GM19463 (cell line): ENCODE measurements at regions not wholly inside any gene's neighbourhood (a gene's known extent, or its start where the extent isn't known, plus 50 kb on each side); places are given as distances from the start of the nearest gene placed in this dataset.

ENCODE experiments used
- ATAC-seq: cut with Tn5 transposase; IDR thresholded peaks from one replicate; pipeline ENCODE4 v1.9.1; 2021; ENCODE audit warnings: mild to moderate bottlenecking, moderate library complexity; ENCODE audit not compliant: unreplicated experiment

DNA sequence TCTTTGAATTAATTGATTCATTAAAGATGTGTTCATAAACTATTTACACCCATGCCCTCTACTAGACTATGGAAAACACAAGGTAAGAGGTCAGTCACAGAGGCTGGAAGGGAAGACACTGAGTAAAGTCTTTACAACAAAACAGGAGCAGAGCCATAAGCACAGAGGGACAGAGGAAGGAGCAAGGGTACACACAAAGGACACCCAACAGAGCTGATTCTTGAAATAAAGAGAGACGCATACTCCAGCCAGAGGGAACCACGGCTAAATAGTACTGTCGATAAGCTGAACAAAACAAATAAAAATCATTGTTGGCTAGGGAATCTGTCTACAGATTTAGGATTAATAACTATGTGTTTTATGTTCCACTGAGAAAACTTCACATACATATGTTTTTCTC lies 289.2 kb downstream of the EFNB2 start:
- no peak for ATAC-seq

- ATAC-seq = no peak
Measured at GRCh38 chr13:106243011-106243565, 292.4 kb downstream of the EFNB2 start.

DNA sequence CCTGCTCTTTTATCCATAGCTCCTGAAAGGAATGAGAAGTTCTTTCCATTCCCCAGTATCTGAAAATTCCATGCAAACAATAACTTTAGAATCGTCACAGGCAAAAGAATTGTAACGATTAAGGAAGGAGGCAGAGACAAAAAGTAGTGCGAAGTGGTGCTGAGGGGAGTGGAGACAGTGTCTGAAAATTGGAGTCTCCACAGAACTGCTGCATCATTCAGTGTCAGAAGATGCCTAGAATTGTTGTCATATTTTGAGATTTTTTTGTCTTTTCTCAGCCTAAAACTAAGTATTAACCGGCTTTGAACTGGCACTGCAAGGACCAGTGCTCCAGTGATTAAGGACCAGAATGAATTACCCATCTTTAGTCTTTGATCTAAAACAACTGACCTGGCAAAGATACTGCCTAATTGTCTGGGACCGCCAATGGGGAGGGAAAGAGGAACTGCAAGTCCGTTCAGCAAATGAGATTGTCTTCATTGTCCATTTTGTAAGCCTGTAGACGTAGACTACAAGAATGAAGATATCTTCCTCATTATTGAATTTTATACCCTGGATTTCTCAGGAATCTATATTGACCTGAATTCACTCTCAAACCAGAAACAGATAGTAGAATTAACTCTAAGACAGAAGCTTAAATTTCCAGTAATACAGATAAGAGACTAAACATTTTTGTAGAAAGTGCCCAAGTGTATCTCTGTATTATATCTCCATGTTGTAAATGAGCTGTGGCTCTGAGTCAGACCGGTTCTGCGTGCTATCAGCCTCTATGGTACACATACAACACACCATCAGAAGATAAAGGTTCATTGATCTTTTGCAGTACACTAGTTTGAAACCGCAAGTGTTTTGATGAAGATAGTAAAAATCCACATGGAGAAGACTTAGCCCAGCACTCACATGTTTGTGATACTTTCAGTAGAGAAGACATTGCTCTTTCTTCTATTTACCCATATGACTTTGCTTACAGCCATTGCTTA lies 293.2 kb downstream of the EFNB2 start:
- ATAC-seq = no peak

DNA sequence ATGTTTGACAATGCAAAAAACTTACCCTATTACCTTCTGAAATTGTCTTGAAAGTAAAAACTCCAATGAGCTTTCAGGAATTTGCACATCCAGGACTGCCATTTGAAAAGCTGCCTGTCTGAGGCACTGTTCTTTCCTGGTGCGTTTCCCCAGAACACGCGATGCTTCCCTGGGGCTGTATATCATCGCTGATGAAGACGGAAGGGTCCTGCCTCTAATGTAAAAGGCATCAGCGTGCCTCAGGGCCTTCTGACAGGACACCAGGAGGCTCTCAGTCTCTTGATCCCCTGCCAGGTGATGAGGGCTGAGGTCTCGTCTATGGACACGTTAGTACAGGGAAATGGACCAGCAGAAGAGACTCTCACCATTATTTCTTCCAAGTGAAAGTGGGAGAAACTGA lies 296.8 kb downstream of the EFNB2 start:
- no peak for ATAC-seq

- ATAC-seq = no peak
Measured at GRCh38 chr13:106234636-106235035, 300.8 kb downstream of the EFNB2 start.

DNA sequence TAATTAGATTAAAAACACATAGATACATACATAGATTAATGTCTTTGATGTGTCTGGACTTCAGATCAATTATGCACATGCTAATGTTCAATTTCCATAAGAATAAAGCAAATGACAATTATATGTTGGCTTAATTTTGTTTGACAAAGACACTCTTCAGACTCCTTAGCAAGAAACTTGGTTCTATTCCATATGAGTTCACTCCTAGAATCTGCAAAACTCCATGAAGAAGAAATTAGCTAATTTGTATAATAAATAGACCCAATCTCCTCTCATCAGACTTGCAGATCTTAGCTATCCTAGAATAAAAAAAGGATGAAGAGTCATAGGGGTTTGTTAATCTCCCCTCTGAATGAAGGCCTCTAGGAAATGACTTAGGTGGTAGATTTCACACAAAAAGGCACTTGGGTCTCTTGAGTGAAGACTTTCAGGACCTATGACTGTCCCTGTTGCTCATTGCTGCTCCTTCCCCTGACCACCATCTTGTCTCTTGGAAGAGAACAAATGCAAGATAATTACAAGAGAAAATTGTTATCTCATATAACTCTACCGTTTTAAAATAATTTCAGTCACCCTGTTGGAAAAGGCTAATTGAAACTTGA lies 302.2 kb downstream of the EFNB2 start:
- no peak for ATAC-seq

DNA sequence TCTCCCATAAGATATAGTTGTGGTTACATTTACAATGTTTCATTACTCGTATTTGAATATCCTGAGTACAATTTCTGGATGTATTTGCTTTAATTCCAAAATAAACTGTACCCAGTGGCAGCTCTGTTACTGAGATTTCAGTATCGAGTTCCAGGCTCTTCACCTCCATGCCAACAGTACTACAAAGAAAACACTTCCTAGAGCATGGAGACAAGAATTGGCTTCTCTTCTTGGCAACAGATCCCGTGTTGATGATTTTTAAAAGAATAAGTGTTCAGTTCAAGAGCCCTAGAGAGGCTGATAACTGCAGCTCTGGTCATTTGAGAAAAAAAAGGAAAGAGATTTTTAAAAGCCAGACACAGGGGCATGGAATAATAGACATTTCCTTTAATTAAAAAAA lies 302.8 kb downstream of the EFNB2 start:
- no peak for ATAC-seq

DNA sequence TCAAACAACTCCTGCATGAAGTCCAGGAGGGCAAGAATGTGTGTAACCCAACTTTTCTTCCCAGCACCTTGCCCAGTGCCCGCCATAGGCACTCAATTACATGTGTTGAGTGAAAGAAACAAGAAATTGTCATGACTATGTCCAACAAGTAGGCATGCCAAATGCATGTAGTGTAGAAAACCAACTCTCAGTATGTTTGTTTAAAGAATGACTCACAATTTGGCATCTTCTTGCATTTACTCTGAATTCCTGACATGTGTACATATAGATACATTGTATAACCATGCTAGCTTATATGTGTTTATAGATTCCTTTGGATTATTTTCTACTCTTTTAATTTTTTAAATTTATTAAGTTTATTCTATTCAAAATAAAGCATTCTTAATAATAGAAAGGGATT lies 305.0 kb downstream of the EFNB2 start:
- ATAC-seq = no peak

GRCh38 chr13:106225126-106225525 lies 310.3 kb downstream of the EFNB2 start:
- no peak for ATAC-seq

GRCh38 chr13:106220211-106220610 lies 315.3 kb downstream of the EFNB2 start:
- no peak for ATAC-seq

DNA sequence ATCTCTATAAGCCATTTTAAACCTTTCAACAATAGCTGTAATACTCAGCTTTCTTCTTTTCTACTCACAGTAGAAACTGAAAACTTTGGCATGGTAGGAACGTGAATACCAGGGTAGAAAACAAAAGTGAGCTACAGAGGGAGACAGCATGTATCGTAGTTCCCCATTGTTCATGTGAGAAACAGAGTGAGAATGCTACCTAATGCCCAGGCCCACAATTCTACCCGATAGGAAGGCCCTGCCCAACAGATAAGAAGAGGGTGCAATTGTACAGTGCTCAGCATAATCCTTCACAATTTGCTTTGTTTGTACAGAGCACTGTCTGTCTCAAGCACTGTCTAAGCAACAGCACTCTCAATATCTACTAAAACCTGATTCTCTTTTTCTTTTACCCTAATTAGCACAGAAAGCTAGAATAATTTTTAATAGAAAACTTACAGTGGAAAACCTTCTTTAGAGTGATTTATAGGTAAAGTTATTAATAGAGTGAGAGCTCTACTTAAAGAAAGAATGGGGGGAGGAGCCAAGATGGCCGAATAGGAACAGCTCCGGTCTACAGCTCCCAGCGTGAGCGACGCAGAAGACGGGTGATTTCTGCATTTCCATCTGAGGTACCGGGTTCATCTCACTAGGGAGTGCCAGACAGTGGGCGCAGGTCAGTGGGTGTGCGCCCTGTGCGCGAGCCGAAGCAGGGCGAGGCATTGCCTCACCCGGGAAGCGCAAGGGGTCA lies 322.3 kb downstream of the EFNB2 start:
- ATAC-seq = no peak

GRCh38 chr13:106212386-106213010 lies 323.0 kb downstream of the EFNB2 start:
- no peak for ATAC-seq

DNA sequence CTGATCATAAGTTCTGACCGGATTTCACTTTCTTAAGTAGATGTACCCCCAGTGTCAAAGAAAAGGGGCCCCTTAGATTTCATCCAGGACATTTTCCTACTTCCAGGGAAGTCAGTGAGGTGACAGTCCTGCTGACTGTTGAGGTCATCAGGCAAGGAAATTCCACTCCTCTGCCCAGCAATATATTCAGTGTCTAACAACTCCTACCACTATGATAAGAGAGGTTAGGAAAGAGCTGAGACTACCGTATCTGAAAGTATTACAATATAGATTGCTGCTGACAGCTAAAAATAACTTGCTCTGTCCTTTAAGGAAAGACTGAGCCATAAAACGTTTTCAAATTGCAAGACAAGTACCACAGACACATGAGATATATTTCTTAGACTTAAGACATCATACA lies 325.1 kb downstream of the EFNB2 start:
- ATAC-seq = no peak

DNA sequence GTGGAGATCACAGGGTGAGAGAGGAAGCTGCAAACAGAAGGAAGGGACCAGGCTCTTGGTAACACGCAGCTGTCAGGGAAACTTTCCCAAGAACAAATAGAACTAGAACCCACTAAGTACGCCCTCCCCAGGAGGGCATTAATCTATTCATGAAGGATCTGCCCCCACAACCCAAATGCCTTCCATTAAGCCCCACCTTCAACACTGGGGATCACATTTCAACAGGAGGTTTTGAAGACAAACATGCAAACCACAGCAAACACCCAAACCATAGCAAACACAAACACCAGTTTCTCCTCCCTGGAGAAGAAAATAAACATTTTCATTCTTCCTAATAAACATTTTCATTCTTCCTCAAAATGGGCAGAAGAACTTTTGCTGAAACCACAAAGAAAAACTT lies 329.6 kb downstream of the EFNB2 start:
- ATAC-seq = no peak

DNA sequence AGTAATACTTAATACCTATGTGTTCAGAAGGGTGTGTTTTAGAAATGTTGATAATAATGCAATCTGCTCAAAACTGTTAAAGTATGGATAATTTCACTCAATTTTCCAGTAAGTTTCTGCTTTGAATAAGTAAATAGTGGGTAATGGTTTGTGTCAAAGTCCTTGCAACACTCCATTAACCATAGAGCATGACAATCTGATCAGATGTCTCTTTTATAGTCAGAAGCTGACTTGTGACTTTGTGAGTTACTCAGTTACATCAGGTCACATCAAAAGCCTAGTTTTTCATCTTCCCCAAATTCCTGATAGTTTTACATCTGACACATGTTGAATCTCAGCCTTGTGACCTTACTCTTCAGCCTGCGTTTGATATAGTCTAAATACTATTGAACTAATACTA lies 338.0 kb downstream of the EFNB2 start:
- no peak for ATAC-seq

DNA sequence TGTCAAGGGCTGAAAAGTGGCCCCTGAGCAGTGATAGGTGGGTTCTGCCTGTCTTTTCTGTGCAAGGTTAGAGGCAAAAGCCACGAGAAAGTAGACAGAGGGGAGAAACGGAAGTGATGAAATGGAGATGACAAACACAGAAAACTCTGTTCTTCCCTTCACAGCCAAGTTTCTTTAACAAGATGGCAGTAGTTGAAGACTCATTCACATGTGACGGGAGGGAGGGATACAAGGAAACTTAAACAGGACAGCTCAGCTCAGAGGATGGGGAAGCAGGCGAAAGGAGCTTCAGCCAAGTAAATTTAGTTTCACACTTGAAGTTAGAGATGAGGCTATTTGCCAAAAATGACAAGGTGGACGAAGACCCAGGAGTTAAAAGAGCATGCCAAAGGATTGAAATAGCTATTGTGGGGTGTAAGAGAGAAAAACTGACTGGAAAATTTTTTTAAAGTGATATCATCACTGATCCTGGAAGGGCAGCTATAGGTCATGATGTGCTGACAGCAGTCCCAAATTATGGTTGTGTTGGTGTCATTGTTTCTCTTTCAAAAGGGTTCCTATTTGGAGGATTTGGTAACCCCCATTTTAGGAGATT lies 347.9 kb downstream of the EFNB2 start:
- no peak for ATAC-seq

DNA sequence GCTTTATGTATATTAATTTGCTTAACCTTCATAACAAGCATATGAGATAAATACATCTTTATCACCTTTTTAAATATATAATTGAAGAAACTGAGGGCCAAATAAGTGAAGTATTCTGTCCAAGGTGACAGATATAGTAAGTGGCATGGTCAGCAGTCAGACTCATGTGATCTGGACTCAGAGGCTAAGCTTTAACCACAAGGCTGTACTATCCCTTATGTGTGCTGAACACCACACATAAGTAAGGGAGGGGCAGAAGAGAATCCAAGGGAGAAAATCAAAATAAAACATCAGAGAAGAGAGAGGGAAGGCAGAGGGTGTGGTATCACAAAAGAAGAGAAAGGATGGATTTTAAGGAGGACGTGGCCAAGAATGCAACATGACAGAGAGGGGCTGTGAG lies 348.4 kb downstream of the EFNB2 start:
- no peak for ATAC-seq

DNA sequence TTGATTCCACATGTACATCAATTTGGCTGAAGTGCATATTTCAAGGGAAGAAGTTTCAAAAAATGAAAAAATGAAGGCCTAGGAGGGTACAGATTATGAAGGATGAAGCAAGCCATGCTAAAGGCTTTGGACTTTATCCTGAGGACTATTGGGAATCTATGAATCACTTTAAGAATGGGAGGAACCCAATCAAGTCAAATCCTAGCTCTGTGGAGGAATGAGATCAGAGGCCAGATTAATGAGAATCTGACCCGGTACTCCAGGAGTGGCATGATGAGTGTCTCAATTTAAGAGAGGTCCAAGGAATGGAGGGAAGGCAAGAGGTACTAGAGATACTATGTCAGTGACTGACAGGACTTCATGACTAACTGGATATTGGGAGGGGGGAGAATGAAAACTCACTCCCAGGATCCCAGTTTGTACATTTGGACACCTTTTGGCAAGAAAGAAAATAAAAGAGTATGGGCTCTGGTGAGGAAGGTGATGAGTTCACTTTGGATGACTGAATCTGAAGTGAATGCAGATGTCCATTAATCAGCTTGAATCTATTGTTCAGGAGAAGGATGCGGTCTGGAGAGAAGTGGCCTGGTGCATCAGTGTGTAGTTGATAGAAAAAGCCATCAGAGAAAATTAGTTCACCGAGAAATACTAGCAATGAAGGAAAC lies 349.0 kb downstream of the EFNB2 start:
- ATAC-seq = no peak

DNA sequence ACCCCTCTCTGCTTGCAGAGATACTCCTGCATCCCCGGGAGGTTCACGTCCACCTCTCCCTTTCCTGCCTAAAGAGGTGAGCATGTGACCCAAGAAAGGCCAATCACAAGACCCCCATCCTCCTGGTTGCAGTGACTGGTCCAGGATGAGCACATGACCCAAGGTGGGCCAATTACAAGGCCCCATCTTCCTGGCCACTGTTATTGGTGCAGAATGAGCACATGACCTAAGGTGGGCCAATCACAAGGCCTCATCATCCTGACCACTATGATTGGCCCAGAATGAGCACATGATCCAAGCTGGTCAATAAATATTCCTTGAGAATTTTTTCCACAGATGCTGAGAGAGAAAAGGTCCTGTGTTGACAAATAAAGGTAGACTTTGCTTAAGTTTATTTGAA lies 350.7 kb downstream of the EFNB2 start:
- ATAC-seq = no peak
